ENCODE measurements at regions not wholly inside any gene's neighbourhood (a gene's known extent, or its start where the extent isn't known, plus 50 kb on each side); places are given as distances from the start of the nearest gene placed in this dataset.

GRCh38 chr3:21158861-21159542 is 592.0 kb downstream of the ZNF385D start:
- H3T11ph ChIP-seq (ENCODE audit: low read length), result no peak overlapping the region
- H2BK20ac ChIP-seq (ENCODE audit: low read depth, low read length, poor library complexity, severe bottlenecking), result no peak overlapping the region
- no peak overlapping the region for H3K27ac Mint-ChIP-seq
- WGBS (ENCODE audit: extremely low coverage, insufficient read length, low lambda C conversion rate), result no CpG with 5 or more reads among the region's 4 CpGs
- no peaks in the 10 kb centered on the region for H4K20me1 ChIP-seq (ENCODE audit: control insufficient read depth, insufficient read depth, insufficient read length)
- H4K5ac ChIP-seq (ENCODE audit: insufficient read length, low read depth, low read length), result no peak overlapping the region
- no peak overlapping the region for H4K91ac ChIP-seq (ENCODE audit: insufficient read length, low read depth, low read length)
- H3K27me3 ChIP-seq (ENCODE audit: insufficient read depth, low read length), result no peaks in the 10 kb centered on the region
- no peak overlapping the region for H3K4me2 ChIP-seq (ENCODE audit: insufficient read depth, insufficient read length, low read length)
- no peaks in the 10 kb centered on the region for H3K4me1 Mint-ChIP-seq
- no peak overlapping the region for H3K56ac ChIP-seq (ENCODE audit: insufficient read length, low read depth, low read length)
- H2BK120ac ChIP-seq (ENCODE audit: low read depth, low read length, poor library complexity, severe bottlenecking), result no peak overlapping the region
- H3K4ac ChIP-seq (ENCODE audit: low read depth, low read length), result no peak overlapping the region
- H3K27me3 Mint-ChIP-seq (ENCODE audit: low read depth), result no peaks in the 10 kb centered on the region
- H3K23ac ChIP-seq (ENCODE audit: insufficient read length, low read depth, low read length), result no peak overlapping the region
- H3K9me3 ChIP-seq (ENCODE audit: control insufficient read depth, low read depth, low read length), result no peaks in the 10 kb centered on the region
- no peak overlapping the region for H2AFZ ChIP-seq (ENCODE audit: low read length)
- no peak overlapping the region for H2BK5ac ChIP-seq (ENCODE audit: insufficient read length, low read length)
- H3K27ac ChIP-seq (ENCODE audit: insufficient read length, low read depth, low read length), result no peak overlapping the region
- no peaks in the 10 kb centered on the region for H3K23me2 ChIP-seq (ENCODE audit: insufficient read length, low read depth, low read length, poor library complexity, severe bottlenecking)
- no peak for TF ChIP-seq CTCF (conservative IDR thresholded peaks at IDR 0.05)
- H3K4me3 Mint-ChIP-seq, result no peak overlapping the region
- H4K8ac ChIP-seq (replicated peaks; ENCODE audit: insufficient read length, low read depth, low read length), result no peak overlapping the region
- no peak overlapping the region for H2AK5ac ChIP-seq (ENCODE audit: insufficient read length, low read length)
- no peak overlapping the region for H2BK15ac ChIP-seq (ENCODE audit: low read depth, low read length)
- 0 out of 2 replicates have a peak, but pooled peaks cover 1% of the 10 kb centered on the region for H3K4me1 ChIP-seq (ENCODE audit: insufficient read depth, low read length)
- H2BK12ac ChIP-seq (ENCODE audit: insufficient read length, low read depth, low read length), result no peak overlapping the region
- no peak overlapping the region for H3K14ac ChIP-seq (ENCODE audit: insufficient read depth, low read length)
- DNase-seq, result no peak
- no peak overlapping the region for H3K9ac ChIP-seq (ENCODE audit: extremely low read depth, insufficient read length, low read length)
- no peaks in the 10 kb centered on the region for H3K9me3 Mint-ChIP-seq
- H3K36me3 Mint-ChIP-seq (ENCODE audit: insufficient read depth in 1 of 3, low read depth in 3 of 3), result no peaks in the 10 kb centered on the region; a peak in 1 of 7 replicates
- no peak overlapping the region for H3K18ac ChIP-seq (ENCODE audit: insufficient read length, low read depth, low read length)
- no peaks in the 10 kb centered on the region for H3K79me2 ChIP-seq (ENCODE audit: insufficient read depth, low read length)
- H3K79me1 ChIP-seq (ENCODE audit: insufficient read depth, low read depth, low read length, poor library complexity, severe bottlenecking), result no peaks in the 10 kb centered on the region

Measured in H9 (cell line).